ENCODE measurements at regions not wholly inside any gene's neighbourhood (a gene's known extent, or its start where the extent isn't known, plus 50 kb on each side); places are given as distances from the start of the nearest gene placed in this dataset.

DNA sequence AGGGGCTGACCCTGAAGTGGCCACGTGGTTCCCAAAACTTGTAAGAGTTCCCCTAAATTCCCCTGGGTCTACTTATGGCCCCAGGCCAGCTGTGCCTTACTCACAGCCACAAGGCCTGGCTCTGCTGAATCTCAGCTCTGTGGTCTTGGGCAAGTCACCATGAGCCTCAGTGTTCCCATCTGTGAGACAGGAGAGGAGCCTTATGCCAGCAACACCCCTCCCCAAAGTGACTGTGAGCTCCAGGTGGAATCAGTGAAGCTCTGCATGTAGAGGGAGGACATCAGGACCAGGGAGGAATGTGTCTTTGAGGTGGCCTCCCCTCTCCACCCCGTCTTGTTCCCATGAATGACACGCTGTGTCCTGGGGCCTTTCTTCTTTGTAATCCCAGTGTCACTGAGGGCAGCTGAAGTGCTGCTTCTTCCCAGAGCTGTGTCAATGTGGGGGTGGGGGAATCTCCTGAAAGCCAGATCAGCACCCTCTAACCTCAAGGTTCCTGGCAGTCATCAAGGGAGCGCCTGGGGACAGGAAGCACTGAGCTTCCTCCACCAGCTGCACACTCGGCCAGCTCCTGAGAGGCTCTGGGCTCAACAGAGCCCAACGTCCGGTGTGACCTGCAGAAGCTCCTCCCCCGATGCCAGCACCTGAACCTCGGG is 258.9 kb downstream of the UACA start:
- DNase-seq, result no peak

GRCh38 chr15:70503798-70504298 is 259.5 kb downstream of the UACA start:
- DNase-seq, result no peak

- no peak for DNase-seq
Measured at GRCh38 chr15:70503073-70503745, 260.1 kb downstream of the UACA start.

GRCh38 chr15:70502529-70502928 is 260.8 kb downstream of the UACA start:
- no peak for DNase-seq

DNA sequence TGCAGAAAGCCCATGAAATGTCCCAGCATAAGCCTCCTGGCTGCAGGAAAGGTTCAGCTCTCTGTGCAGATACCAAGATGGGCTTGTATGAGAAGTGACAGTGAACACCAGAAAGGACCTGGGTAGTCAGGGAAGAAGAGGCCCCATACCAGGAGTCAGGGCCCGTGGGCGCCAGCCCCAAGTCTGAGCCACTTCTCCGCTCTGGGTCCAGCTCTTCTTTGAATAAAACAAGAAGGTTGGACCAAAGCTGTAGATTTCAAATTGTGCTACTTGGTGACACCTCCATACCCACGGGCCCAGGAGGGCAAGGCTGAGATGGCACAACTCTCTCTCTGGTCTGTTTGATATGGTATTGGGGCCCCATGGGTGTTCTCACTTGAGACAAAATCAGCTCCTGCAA is 261.5 kb downstream of the UACA start:
- DNase-seq, result no peak

- no peak for DNase-seq
Measured at GRCh38 chr15:70501121-70501727, 262.1 kb downstream of the UACA start.

GRCh38 chr15:70499791-70500190 is 263.6 kb downstream of the UACA start:
- no peak for DNase-seq

DNA sequence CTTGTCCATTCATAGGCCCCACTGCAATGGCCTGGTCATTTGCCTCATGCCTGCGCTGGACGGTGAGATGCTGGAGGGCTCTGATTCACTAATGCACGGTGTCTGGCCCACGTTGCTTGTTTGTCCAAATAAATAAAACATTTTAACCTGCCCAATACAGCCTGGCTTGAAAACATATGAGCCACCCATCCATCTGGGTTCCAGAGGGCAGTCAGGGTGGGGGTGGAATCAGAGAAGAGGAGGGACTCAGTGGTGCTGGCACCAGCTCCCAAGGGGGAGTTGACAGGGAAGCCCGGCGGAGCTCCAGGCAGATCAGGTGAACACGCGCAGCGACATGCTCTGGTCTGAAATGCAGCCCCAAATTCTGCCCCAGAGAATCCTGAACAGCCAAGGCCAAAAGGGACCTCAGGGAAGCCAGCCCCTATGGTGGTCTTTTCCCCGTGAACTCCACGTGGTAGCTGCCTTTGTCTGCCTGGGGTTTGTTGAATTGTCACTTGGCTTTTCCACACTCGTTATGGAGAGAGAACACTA is 265.2 kb downstream of the UACA start:
- DNase-seq, result no peak

- DNase-seq, result no peak
Measured at GRCh38 chr15:70497661-70498060, 265.7 kb downstream of the UACA start.

DNA sequence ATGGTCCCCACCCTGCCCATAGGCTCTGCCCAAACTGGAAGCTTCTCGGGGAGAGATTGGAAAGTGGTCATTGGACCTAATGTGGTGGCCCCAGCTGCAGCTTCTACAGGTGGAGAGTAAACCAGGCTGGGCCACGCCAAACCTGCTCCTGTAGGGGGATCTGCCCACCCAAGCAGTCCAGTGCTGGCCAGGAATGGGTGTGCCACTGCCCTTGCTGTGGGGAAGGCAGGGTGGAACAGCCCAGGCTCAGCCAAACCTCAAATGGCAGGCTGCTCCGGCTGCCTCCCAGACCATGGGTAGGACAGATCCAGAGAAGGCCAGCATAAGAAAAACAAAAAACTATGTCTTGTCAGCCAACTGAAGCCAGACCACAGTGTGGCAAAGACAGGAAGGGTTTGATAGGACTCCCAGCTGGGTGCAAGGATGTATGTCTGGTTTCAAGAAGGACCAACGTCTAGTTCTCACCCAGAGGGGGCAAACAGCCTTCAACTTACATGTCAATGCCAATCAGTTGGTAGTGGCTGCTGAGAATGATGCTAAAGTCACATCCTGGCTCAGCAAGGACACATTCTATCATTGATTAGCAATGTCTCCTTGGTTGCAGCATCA is 267.3 kb downstream of the UACA start:
- no peak for DNase-seq

GRCh38 chr15:70494852-70495571 is 268.3 kb downstream of the UACA start:
- no peak for DNase-seq

DNA sequence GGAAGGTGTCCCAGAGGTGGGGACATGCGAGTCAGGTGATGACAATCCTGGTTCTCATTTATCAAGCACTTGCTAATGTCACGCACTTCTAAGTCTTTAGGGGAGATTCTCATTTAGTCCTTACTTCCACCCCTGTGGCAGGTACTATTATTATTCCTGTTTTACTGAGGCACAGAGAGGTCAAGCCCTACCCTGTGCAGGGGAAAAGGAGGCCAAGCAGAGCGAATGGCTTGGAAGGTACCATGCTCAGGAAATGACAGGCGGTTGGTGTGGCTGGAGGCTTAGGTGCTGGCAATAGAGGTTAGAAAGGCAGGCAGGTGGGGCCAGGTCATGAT is 268.9 kb downstream of the UACA start:
- DNase-seq, result no peak

- DNase-seq, result no peak
Measured at GRCh38 chr15:70493787-70494516, 269.4 kb downstream of the UACA start.

GRCh38 chr15:70493376-70493775 is 270.0 kb downstream of the UACA start:
- DNase-seq, result no peak

GRCh38 chr15:70492240-70493177 is 270.8 kb downstream of the UACA start:
- peak; percentile 25 to 56 (median 46) for DNase-seq

- no peak for DNase-seq
Measured at GRCh38 chr15:70491641-70492040, 271.7 kb downstream of the UACA start.

DNA sequence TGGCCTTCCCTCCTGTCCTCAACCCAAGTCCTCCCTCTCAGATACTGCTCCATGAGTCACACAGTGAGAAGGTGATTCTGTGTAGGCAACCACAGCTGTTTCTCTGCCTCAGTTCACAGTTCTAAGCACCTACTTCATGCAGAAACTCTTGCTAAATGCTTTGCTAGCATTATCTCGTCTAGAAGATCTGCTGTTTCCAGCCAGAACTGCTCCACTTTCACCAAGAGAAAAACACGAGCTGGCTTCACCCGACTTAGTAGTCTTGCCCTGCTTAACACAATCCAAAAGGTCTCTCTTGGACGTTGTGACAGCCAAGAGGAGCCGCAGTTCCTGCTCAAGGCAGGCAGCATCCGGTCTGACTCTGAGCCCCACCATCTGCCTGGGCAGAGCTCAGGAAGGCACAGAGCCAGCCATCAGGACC is 272.1 kb downstream of the UACA start:
- DNase-seq, result no peak

DNA sequence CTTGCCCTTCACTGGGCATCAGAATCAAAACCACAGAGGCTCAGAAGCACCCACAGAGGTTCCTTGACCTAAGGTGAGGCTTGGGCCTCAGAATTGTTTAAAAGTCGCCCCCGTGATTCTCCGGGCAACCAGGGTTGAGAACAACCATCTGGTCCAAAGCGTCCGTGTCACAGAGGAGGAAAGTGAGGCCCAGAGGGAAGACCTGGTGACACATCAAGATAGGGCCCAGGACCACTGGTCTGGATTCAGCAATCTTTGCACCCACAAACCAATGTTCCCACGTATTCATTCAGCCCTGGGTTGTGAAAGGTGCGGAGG is 272.6 kb downstream of the UACA start:
- no peak for DNase-seq

- DNase-seq, result no peak
Measured at GRCh38 chr15:70490148-70490837, 273.1 kb downstream of the UACA start.

Measured in activated CD4-positive, CD25-positive, alpha-beta regulatory T cell (primary cell).